ENCODE measurements at regions not wholly inside any gene's neighbourhood (a gene's known extent, or its start where the extent isn't known, plus 50 kb on each side); places are given as distances from the start of the nearest gene placed in this dataset.

DNA sequence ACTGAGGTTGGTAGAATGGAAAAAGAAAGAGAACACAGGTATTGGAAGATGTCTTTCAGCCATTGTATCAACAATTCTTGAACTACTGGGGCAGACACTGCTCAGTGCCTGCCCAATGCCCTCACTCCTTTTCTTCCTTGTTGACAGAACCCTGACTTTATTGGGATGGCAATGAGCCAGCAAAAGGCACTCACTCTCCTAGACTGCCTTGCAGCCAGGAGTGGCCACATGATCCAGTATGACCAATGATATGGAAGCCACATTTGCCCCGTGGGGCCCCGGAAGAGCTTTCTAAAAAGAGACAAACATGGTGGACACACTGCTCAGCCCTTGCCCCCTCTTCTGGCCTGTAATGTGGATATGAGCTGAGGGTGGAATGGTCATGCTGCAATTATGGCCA is 88.6 kb upstream of the ZNF716 start:
- no peak overlapping the region for H3K27ac Mint-ChIP-seq

DNA sequence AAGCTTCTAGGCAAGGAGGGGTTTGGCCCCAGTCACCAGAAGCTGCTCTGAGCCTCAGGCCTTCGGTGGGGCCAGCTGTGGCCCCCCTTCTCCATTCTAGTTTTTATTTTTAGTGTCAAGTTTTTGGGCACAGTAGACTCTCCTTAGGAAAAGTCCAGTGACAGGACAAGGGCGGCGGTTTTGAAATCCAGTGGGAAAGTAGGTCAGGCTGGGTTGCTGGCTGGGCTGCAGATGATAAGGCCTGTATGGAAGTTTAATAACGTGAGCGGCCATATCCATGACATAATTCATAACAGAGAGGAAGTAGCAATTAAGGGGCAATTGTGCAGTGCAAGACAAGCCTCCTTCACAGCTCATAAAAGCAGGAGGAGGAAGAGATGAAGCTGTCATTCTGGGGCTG is 87.1 kb upstream of the ZNF716 start:
- DNase-seq, result no peak
- no peak overlapping the region for H3K9ac ChIP-seq (ENCODE audit: low read length)
- peaks cover 0 to 78% (median 0%) of the 10 kb centered on the region in 3 donors for H3K9me3 ChIP-seq (ENCODE audit: control extremely low read depth in 1 of 3, control insufficient read depth in 2 of 3, insufficient read depth in 1 of 3, low read length in 2 of 3)
- POLR2A ChIA-PET, result no interaction called here
- H3K4me2 ChIP-seq (replicated peaks; ENCODE audit: low read depth, low read length, poor library complexity, severe bottlenecking), result no peak overlapping the region
- no peaks in the 10 kb centered on the region for H3K79me2 ChIP-seq (ENCODE audit: control insufficient read depth, insufficient read depth, low read length)
- no peak for TF ChIP-seq CTCF (IDR thresholded peaks at IDR 0.05)
- no peak for TF ChIP-seq EZH2 (IDR thresholded peaks at IDR 0.05; ENCODE audit: borderline replicate concordance, insufficient read depth, low read depth, low read length, poor library complexity, severe bottlenecking)
- no peaks in the 10 kb centered on the region for H3K4me1 ChIP-seq (ENCODE audit: control insufficient read depth in 2 of 2, insufficient read depth in 2 of 2, low read length in 2 of 2)
- no peak overlapping the region for H3K4me3 Mint-ChIP-seq
- H3K27me3 ChIP-seq (replicated peaks in 1 of 4; ENCODE audit: control extremely low read depth in 1 of 4, control insufficient read depth in 3 of 4, insufficient read depth in 4 of 4, low read length in 3 of 4), result no peaks in the 10 kb centered on the region
- 100% methylated on average over 2 of the region's 5 CpGs for WGBS (ENCODE audit: insufficient coverage)
- H3K9me3 Mint-ChIP-seq (ENCODE audit: insufficient read depth), result peaks cover 14% of the 10 kb centered on the region
- H3K36me3 ChIP-seq (replicated peaks in 1 of 2; ENCODE audit: control extremely low read depth in 1 of 2, control insufficient read depth in 1 of 2, extremely low read depth in 1 of 2, insufficient read depth in 2 of 2, low read length in 1 of 2), result no peaks in the 10 kb centered on the region
- ATAC-seq (ENCODE audit: low read depth), result no peak
- H3K27ac ChIP-seq (ENCODE audit: low read length in 2 of 2), result no peak overlapping the region
- no peak overlapping the region for H2AFZ ChIP-seq (ENCODE audit: insufficient read depth, low read depth, low read length, poor library complexity, severe bottlenecking)
- no peaks in the 10 kb centered on the region for H3K4me1 Mint-ChIP-seq
- H3K4me3 ChIP-seq (ENCODE audit: control extremely low read depth in 1 of 5, extremely low read depth in 1 of 5, insufficient read depth in 1 of 5, low read depth in 2 of 5, low read length in 4 of 5), result no peak overlapping the region
- CTCF ChIA-PET, result no interaction called here
- intact Hi-C loops (cut with micrococcal nuclease), result no loop called here
- no peak overlapping the region for H3K27ac Mint-ChIP-seq
- no peaks in the 10 kb centered on the region for H3K27me3 Mint-ChIP-seq
- H4K20me1 ChIP-seq (ENCODE audit: control insufficient read depth, insufficient read depth, low read length, poor library complexity, severe bottlenecking), result no peaks in the 10 kb centered on the region

More for the DNA sequence above, 88.6 kb upstream of the ZNF716 start:
- Mint-ChIP-seq H3K27me3 (no peaks in the 10 kb centered on the region), H3K4me1 (no peaks in the 10 kb centered on the region), H3K4me3 (no peak overlapping the region), H3K9me3 (ENCODE audit: insufficient read depth) (peaks cover 11% of the 10 kb centered on the region)
- Histone ChIP-seq H3K4me2 (replicated peaks; ENCODE audit: low read depth, low read length, poor library complexity, severe bottlenecking) (no peak overlapping the region), H4K20me1 (ENCODE audit: control insufficient read depth, insufficient read depth, low read length, poor library complexity, severe bottlenecking) (no peaks in the 10 kb centered on the region), H3K9me3 (ENCODE audit: control extremely low read depth in 1 of 3, control insufficient read depth in 2 of 3, insufficient read depth in 1 of 3, low read length in 2 of 3) (peaks cover 0 to 76% (median 0%) of the 10 kb centered on the region in 3 donors), H3K4me3 (ENCODE audit: control extremely low read depth in 1 of 5, extremely low read depth in 1 of 5, insufficient read depth in 1 of 5, low read depth in 2 of 5, low read length in 4 of 5) (no peak overlapping the region), H3K27ac (ENCODE audit: low read length in 2 of 2) (no peak overlapping the region), H3K36me3 (replicated peaks in 1 of 2; ENCODE audit: control extremely low read depth in 1 of 2, control insufficient read depth in 1 of 2, extremely low read depth in 1 of 2, insufficient read depth in 2 of 2, low read length in 1 of 2) (no peaks in the 10 kb centered on the region), H3K4me1 (ENCODE audit: control insufficient read depth in 2 of 2, insufficient read depth in 2 of 2, low read length in 2 of 2) (no peaks in the 10 kb centered on the region), H3K27me3 (replicated peaks in 1 of 4; ENCODE audit: control extremely low read depth in 1 of 4, control insufficient read depth in 3 of 4, insufficient read depth in 4 of 4, low read length in 3 of 4) (no peaks in the 10 kb centered on the region), H3K79me2 (ENCODE audit: control insufficient read depth, insufficient read depth, low read length) (no peaks in the 10 kb centered on the region), H2AFZ (ENCODE audit: insufficient read depth, low read depth, low read length, poor library complexity, severe bottlenecking) (no peak overlapping the region), H3K9ac (ENCODE audit: low read length) (no peak overlapping the region)
- ChIA-PET POLR2A (no interaction called here), CTCF (no interaction called here)
- WGBS (ENCODE audit: insufficient coverage), result 90% methylated on average over 2 of the region's 2 CpGs
- no peak for DNase-seq
- no peak for ATAC-seq (ENCODE audit: low read depth)
- TF ChIP-seq EZH2 (IDR thresholded peaks at IDR 0.05; ENCODE audit: borderline replicate concordance, insufficient read depth, low read depth, low read length, poor library complexity, severe bottlenecking) (no peak), CTCF (IDR thresholded peaks at IDR 0.05) (no peak)
- intact Hi-C loops (cut with micrococcal nuclease), result no loop called here
